ENCODE measurements at regions not wholly inside any gene's neighbourhood (a gene's known extent, or its start where the extent isn't known, plus 50 kb on each side); places are given as distances from the start of the nearest gene placed in this dataset.

GRCh38 chr11:29685361-29685760 is 331.5 kb downstream of the KCNA4 start:
- no peak for TF ChIP-seq USF2 (IDR thresholded peaks at IDR 0.05; ENCODE audit: borderline replicate concordance, low read depth, low read length)
- TF ChIP-seq CTCF (IDR thresholded peaks at IDR 0.05): no peak
